ENCODE measurements at regions not wholly inside any gene's neighbourhood (a gene's known extent, or its start where the extent isn't known, plus 50 kb on each side); places are given as distances from the start of the nearest gene placed in this dataset.

- Histone ChIP-seq H3K36me3 (ENCODE audit: control insufficient read depth, insufficient read depth, low read length) (no peaks in the 10 kb centered on the region), H3K4me1 (ENCODE audit: control insufficient read depth, insufficient read depth, low read length) (no peaks in the 10 kb centered on the region), H2BK20ac (ENCODE audit: low read depth, low read length) (no peak overlapping the region), H3K27me3 (ENCODE audit: control insufficient read depth, insufficient read depth, low read length) (no peaks in the 10 kb centered on the region), H3K9ac (ENCODE audit: low read depth, low read length) (no peak overlapping the region), H3K56ac (ENCODE audit: extremely low read depth, insufficient read depth, low read length) (no peak overlapping the region), H2AK9ac (replicated peaks; ENCODE audit: low read depth, low read length, poor library complexity) (no peak overlapping the region), H3K14ac (replicated peaks; ENCODE audit: low read depth, low read length) (no peak overlapping the region), H2AFZ (replicated peaks; ENCODE audit: low read length, poor library complexity) (no peak overlapping the region), H2BK120ac (ENCODE audit: low read depth, low read length) (no peak overlapping the region), H3K9me3 (ENCODE audit: control insufficient read depth, insufficient read depth, low read length) (peaks cover 19% of the 10 kb centered on the region), H3K27ac (ENCODE audit: insufficient read depth, low read length) (no peak overlapping the region), H3K4ac (ENCODE audit: low read depth, low read length) (no peak overlapping the region), H2AK5ac (ENCODE audit: low read depth, low read length) (no peak overlapping the region), H4K91ac (ENCODE audit: insufficient read depth, low read depth, low read length) (no peak overlapping the region), H2BK5ac (ENCODE audit: low read depth, low read length, poor library complexity, severe bottlenecking) (no peak overlapping the region), H3K18ac (ENCODE audit: low read depth, low read length) (no peak overlapping the region), H3K23ac (ENCODE audit: low read depth, low read length) (no peak overlapping the region), H3K79me1 (ENCODE audit: low read depth in 1 of 2, low read length in 2 of 2) (no peaks in the 10 kb centered on the region), H4K8ac (ENCODE audit: low read depth in 2 of 2, low read length in 2 of 2) (no peak overlapping the region), H4K20me1 (ENCODE audit: insufficient read depth, low read length) (no peaks in the 10 kb centered on the region), H3K4me2 (ENCODE audit: low read depth, low read length) (no peak overlapping the region), H4K5ac (ENCODE audit: low read depth, low read length) (no peak overlapping the region), H3K9me1 (ENCODE audit: insufficient read depth, low read length) (no peaks in the 10 kb centered on the region), H3K4me3 (ENCODE audit: insufficient read depth, low read depth, low read length) (no peak overlapping the region), H2BK15ac (ENCODE audit: low read depth, low read length) (no peak overlapping the region)
- ATAC-seq (ENCODE audit: low read depth), result no peak
- ChIA-PET POLR2A (ENCODE audit: unreplicated experiment) (no interaction called here), CTCF (no interaction called here)
- intact Hi-C loops (cut with micrococcal nuclease), result no loop called here
- dilution Hi-C loops (cut with HindIII; ENCODE audit: low sequenced_read_pairs, unreplicated experiment), result no loop called here
- DNase-seq, result no peak
- 67% methylated on average over 4 of the region's 10 CpGs; no CpG with 5 or more reads in 1 of the 2 experiments for WGBS, 2 experiments (ENCODE audit: extremely low coverage in 2 of 2, insufficient read length in 1 of 2)
- BruUV-seq (replicated peaks), result no TSS peak
- no peak for TF ChIP-seq ELK1 (IDR thresholded peaks at IDR 0.05; ENCODE audit: borderline replicate concordance, low read depth, low read length)
- TF ChIP-seq RAD21 (IDR thresholded peaks at IDR 0.05; ENCODE audit: low read length), result no peak
- no peak for TF ChIP-seq CEBPB (IDR thresholded peaks at IDR 0.05; ENCODE audit: low read depth, low read length)
- TF ChIP-seq FOS (IDR thresholded peaks at IDR 0.05; ENCODE audit: low read depth, low read length), result no peak
- TF ChIP-seq NFE2L2 (IDR thresholded peaks at IDR 0.05; ENCODE audit: low read depth, low read length), result no peak
- TF ChIP-seq MXI1 (IDR thresholded peaks at IDR 0.05; ENCODE audit: borderline replicate concordance, low read depth, low read length), result no peak
- no peak for TF ChIP-seq MAZ (IDR thresholded peaks at IDR 0.05; ENCODE audit: borderline replicate concordance, low read depth, low read length)
- TF ChIP-seq, protein P1, sequence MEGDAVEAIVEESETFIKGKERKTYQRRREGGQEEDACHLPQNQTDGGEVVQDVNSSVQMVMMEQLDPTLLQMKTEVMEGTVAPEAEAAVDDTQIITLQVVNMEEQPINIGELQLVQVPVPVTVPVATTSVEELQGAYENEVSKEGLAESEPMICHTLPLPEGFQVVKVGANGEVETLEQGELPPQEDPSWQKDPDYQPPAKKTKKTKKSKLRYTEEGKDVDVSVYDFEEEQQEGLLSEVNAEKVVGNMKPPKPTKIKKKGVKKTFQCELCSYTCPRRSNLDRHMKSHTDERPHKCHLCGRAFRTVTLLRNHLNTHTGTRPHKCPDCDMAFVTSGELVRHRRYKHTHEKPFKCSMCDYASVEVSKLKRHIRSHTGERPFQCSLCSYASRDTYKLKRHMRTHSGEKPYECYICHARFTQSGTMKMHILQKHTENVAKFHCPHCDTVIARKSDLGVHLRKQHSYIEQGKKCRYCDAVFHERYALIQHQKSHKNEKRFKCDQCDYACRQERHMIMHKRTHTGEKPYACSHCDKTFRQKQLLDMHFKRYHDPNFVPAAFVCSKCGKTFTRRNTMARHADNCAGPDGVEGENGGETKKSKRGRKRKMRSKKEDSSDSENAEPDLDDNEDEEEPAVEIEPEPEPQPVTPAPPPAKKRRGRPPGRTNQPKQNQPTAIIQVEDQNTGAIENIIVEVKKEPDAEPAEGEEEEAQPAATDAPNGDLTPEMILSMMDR (conservative IDR thresholded peaks at IDR 0.05; ENCODE audit: low read depth, low read length), result no peak
- TF ChIP-seq RCOR1 (IDR thresholded peaks at IDR 0.05; ENCODE audit: insufficient replicate concordance, low read length), result no peak
- TF ChIP-seq CHD1 (IDR thresholded peaks at IDR 0.05; ENCODE audit: low read depth, low read length), result no peak
- no peak for TF ChIP-seq MAFK (IDR thresholded peaks at IDR 0.05; ENCODE audit: low read depth, low read length)
- in situ Hi-C loops (cut with MboI; ENCODE audit: low sequenced_read_pairs), result no loop called here
These were observed 133.8 kb downstream of the BRD1 start for GRCh38 chr22:49693848-49694247.

Data from IMR-90 (cell line).